ENCODE measurements at regions not wholly inside any gene's neighbourhood (a gene's known extent, or its start where the extent isn't known, plus 50 kb on each side); places are given as distances from the start of the nearest gene placed in this dataset.
"Not testable (repeated sequence)": the region's sequence is repeated elsewhere in the genome, so short reads cannot be mapped to it uniquely, and the experiment has no call there.

DNA sequence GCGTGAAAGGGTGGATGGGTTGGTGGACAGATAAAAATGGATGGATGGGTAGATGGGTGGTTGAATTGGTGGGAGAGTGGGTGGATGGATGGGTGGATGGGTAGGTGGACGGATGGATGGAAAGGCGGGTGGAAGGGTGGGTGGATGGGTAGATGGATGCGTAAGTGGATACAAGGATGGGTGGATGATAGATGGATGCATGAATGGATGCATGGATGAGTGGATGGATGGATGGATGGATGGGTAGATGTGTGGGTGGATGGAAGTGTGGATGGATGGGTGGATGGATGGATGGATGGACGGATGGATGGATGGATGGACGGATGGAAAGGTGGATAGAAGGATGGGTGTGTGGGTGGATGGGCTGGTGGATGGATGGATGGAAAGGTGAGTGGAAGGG, 77.0 kb upstream of the GRK3 start:
- no peak for DNase-seq (ENCODE audit: low spot score)

DNA sequence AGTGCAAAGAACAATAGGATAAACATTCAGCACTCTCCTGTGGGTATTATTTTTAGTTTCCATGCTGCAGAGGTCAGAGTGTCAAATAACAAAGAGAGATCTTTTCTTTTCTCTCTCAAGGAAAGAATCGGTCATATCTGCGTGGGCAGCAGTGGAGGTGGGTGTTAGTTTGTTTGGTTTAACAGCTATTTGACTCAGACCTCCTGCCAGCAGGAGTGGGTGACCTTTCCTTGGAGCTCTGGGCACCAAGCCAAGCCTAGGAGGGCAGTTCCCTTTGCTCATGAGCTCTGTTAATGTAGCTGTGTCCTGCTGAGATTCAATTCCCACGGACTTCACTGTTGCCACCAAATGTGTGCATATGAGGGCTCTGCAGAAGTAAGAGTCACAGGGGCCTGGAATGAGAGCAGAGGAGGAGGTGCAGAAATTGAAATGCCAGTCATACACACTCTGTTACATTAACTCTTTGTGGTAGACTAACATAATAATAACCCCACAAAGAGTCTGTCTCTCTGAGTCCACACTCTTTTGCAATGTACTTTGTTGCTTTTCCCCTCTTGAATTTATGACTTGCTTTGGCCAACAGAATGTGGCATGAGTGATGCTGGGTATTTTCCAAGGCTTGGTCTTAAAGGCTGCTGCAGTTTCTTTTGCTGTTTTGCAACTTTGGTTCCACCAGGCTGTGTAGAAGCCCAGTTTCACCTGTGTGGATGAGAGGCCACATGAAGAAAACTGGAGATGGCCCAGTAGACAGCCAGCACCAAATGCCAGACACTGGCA, 76.0 kb upstream of the GRK3 start:
- DNase-seq (ENCODE audit: low spot score) = peak; percentile 51

DNA sequence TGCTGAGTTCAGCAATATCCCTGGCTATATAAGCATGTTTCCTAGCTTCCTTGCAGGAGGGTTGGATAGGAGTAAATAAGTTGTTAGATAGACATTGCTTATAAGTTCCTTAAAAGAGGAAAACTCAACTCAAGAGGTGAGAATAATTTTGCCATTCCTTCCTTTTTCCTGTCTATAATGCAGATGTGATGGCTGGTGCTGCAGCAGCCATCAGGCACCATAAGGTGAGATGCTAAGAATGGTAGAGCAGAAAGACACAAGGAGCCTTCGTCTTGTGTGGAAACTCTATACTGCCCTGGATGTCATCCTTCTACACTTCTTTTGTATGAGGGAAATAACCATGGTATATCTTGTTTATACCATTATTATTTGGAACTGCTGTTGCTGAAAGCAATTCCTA, 74.5 kb upstream of the GRK3 start:
- DNase-seq (ENCODE audit: low spot score) = no peak

DNA sequence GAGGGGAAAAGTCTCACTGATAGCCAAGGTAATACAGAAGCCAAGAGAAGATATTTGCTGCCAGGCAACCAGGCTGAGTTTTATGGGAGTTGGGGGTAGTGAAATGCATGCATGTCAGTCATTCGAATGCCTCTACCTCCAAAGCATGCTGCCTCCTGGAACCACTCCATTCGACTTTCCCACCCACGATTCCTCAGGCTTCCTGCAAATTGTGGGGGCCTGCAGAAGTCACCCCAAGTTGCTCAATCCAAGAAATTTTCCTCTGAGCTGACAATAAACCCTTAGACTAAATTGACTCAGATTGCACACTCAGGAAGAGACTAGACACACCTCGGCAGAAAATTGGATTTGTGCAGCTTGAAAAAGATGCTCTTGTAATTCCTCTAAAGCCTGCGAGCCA, 73.6 kb upstream of the GRK3 start:
- no peak for DNase-seq (ENCODE audit: low spot score)

DNA sequence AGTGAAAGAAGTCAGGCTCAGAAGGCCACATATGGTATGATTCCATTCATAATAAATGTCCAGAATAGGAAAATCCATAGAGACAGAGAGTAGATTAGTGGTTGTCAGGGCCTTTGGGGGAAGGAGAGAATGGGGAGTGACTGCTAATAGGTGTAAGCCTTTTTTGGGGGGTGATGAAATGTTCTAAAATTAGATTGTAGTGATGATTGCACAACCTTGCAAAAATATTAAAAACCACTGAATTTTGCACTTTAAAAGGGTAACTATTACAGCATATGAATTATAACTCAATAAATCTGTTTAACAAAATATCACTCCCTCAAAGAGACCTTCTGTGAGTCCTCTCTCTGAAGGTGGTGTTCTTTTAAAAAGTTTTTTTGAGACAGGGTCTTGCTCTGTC, 72.3 kb upstream of the GRK3 start:
- no peak for DNase-seq (ENCODE audit: low spot score)

DNA sequence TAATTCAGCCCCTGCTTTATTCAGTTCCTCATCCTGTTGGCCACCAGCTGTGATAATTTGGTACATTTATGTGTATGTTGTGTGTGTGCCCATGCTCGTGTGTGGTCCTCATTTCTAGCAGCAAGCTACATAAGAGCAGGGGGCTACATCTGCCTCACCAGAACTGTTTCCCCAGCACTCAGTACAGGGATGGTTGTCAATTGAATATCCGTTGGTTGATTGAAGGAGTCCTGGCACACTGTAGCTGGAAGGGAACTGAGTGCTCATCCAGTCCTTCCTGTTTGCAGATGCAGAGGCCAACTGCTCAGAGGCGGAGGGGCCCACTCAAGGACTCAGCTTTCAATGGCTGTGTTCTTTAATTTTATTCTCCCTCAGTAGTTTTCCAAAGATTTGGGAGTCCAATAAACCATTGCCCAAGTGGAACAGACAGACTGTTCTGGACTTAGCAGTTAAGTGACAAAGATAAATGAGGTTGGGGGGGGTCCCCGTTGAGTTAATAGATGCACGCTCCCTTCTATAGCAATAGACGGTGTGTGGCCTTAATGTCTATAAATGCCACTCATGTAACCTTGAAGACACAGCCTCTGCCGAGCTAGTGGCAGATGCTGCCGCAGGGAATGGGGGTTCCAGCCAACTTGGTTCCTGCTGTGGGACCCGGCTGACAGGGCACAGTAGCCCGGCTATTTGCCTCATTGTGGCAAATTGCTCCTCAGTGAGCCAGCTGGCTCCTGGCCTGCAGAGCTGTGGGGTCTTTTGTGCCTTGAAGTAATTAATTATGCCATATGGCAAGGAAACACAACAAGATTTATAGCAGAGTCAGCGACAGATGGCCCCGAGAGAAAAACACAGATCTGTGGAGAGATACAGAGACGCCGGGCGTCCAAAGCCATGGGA, 71.4 kb upstream of the GRK3 start:
- DNase-seq (ENCODE audit: low spot score) = peak; percentile 86

DNA sequence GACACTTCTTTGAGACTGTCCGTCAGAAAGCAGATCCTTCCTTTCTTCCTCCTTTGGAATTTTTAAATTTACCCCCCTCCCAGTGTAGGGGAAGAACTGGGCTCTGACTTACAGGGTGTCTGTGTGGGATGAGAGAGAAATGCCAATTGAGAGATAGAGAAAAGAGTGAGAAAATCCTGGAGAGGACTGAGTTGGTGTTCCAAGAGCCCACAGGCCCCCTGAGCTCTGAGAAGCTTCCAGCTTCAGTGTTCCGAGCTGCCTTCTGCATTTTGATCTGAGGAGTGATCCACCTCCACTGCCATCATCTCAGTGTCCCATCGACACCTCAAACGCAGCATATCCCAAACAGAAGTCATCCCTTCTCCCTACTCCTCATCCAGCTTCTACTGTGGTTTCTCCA, 70.7 kb upstream of the GRK3 start:
- DNase-seq (ENCODE audit: low spot score) = peak; percentile 36

DNA sequence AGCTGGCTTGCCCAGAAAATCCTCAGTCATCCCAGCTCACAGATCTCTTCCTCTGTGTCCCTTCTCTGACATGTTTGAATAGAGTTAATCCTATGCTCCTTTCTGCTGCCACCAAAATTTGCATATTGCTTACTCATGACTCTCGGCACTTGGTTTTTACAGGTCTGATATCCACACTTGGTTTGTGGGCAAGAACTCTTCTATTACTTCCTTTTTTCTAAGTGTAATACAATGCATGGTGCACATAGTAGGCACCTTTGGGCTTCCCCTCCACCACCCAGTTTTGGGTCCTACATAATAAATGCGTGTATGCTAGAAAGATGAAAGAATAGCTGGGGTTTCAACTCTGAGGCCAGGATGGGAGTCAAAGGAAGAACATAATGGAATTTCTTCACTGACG, 69.7 kb upstream of the GRK3 start:
- no peak for DNase-seq (ENCODE audit: low spot score)

DNA sequence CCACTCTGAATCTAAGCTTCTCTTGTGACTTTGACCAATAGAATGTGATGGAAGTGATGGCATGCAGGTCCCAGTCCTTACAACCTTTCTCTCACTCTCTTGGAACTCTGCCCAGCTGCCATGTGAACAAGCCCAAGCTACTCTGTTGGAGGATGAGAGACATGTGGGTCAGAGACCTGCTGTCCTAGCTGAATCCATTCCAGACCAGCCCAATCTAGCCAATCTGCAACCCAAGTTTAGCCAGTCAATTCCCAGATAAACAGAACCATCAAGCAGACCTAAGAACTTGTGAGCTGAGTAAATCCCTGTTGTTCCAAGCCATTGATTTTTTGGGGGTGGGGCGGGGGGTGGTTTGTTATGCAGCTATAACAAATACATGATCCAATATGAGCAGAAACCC, 69.2 kb upstream of the GRK3 start:
- DNase-seq (ENCODE audit: low spot score) = no peak

DNA sequence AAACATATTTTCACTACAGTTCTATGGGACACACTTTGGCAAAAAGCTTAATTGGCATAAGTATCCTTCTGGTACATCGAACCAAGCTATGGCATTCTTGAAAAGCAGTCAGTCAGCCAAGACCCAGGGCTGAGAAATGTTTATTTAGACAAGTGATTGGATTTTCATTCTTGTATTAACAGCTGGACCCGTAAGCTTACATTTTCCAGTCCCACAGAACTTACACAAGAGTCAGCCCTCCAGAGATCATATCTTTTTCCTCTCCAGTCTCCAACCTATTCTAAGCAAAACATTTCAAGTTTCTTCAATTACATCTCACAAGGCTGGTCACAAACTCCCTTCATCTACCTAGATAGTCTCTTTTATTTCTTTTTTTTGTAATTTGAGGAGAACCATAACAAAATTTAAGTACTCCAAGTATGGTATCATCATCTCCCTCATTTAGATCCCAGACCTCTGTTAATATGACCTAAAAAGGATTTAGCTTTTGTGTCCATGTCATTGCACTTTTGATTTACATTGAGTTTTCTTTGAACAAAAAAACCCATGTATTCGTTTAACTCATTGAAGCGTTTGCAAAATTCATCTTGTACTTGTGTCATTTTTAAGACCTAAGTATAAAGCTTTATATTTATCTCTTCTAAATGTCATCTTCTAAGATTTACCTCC, 67.9 kb upstream of the GRK3 start:
- DNase-seq (ENCODE audit: low spot score) = no peak

DNA sequence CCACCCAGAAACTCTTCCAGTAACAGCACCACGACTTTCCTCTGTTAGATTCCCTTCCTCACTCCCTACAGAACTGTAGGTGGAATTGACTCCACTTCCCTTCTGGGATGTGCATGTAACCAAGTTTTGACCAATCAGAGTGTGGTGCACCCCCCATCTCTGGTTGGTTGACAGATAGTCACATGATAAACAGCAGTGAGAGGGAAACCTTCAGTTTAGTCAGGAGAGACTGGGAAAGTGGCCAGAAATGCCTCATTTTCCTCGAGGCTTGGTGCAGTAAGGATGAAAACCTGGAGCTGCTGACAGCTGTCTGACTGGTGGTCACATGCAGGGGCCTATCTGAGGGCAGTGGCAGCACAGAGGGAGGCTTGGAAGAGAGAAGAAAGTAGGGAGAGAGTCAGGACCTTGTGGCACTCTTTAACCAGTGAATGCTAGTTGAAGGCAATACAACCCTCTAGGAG, 67.3 kb upstream of the GRK3 start:
- DNase-seq (ENCODE audit: low spot score) = no peak

DNA sequence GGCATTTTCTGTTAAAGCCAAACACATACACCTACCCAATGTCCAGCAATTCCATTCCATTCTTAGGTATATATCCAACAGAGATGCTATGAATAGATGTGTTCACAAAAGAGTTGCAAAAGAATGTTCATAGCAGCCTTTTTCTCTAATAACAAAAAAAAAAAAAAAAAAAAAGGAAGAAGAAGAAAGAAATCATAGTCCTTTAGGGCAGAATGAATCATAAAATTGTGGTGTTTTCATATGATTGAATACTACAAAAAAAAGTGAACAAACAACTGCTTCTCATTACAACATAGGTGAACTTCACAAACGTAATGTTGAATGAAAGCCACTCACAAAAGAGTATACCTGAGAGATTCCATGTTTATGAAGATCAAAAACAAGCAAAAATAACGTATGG, 66.8 kb upstream of the GRK3 start:
- DNase-seq (ENCODE audit: low spot score) = no peak

DNA sequence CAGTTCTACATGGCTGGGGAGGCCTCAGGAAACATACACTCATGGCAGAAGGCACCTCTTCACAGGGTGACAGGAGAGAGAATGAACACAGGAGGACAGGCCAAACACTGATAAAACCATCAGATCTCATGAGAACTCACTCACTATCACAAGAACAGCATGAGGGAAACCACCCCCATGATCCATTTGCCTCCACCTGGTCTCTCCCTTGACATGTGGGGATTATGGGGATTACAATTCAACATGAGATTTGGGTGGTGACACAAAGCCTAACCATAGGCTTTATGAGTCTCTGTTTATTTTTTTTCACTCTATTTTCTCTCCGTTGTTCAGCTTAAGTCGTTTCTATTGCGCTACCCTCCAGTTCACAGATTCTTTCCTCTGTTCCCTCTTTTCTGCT, 63.8 kb upstream of the GRK3 start:
- not testable (repeated sequence) for DNase-seq (ENCODE audit: low spot score)

DNA sequence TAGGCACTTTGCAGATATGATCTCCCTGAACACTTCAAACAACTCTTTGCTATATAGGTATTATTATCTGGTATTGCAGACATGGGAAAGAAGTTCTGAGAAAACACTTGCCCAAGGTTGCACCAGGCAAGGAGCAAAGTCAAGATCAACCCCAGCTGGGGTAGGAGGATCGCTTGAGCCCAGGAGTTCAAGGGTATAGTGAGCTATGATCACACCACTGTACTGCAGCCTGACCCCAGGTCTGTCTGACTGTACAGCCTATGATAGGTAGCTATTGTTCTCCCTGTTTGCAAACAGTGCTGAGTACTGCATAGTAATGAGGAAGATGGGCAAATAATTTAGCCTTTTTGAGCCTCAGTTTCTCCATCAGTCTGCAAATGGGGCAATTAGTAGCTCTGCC, 60.5 kb upstream of the GRK3 start:
- DNase-seq (ENCODE audit: low spot score) = not testable (repeated sequence)

DNA sequence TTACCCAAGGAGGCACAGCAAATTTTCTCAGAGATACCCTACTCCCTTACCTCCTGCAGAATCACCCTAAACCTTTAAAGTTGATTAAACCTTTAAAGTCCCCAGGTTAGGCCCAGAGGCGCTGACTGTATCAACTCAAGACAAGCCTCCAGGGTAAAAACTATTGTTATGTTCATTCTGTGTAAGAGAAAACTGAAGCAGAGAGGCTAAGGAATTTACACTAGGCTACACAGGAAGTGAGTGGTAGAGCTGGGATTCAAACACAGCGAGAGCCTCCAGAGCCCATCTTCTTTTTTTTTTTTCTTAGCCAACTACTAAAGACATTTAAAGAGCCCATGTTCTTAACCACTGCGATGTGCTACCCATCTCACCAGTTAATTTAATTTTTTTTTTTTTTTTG, 56.3 kb upstream of the GRK3 start:
- no peak for DNase-seq (ENCODE audit: low spot score)

DNA sequence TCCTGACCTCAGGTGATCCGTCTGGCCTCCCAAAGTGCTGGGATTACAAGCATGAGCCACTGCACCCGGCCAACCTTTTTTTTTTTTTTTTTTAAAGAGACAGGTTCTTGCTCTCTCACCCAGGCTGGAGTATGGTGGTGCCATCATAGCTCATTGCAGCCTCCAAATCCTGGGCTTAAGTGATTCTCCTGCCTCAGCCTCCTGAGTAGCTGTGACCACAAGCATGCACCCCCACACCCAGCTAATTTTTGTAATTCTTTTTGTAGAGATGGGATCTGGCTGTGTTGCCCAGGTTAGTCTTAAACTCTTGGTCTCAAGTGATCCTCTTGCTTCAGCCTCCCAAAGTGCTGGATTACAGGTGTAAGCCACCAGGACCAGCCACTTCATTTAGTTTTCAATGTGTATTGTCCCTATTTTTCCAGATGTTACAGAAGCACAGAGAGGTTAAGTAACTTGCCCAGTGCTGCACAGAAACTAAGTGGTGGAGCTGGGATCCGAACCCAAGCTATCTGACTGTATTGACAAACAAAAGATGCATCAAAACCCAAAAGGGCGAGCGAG, 55.6 kb upstream of the GRK3 start:
- DNase-seq (ENCODE audit: low spot score) = no peak

DNA sequence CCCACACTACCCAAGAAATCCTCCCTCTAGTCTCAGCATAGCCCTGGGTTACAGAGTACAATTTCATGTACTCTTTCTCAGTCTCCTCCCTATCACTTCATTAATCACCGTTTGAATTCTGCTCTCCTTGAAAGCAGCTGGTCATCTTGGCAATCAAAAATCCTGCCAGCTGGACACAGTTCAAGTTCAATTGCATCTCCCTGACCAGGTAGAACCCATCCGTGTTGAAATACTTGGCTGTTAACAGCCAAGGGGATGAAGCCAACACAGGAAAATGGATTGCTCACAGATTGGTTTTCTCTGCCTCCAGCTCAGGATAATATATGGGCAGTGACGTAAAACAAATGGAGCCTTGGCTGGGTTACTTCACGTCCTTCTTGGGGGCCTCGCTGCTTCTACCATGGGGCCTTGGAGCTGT, 55.1 kb upstream of the GRK3 start:
- DNase-seq (ENCODE audit: low spot score) = no peak

DNA sequence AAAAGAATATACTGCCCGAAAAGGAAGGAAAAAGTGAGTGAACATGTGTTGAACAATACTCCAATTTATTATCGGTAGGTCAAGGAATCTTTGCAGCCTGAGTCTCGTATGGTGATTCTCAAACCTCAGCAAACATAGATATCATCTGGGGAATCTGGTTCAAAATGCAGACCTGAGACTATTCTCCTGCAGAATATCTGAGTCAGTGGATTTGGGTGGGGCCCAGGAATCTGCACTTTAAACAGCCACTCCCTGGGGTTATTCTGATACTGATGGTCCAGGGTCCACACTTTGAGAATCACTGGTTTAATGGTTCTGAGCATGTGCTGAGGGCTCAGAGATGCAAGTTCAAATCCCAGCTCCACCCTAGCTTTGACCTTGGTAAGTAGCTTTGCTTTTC, 53.6 kb upstream of the GRK3 start:
- no peak for DNase-seq (ENCODE audit: low spot score)

DNA sequence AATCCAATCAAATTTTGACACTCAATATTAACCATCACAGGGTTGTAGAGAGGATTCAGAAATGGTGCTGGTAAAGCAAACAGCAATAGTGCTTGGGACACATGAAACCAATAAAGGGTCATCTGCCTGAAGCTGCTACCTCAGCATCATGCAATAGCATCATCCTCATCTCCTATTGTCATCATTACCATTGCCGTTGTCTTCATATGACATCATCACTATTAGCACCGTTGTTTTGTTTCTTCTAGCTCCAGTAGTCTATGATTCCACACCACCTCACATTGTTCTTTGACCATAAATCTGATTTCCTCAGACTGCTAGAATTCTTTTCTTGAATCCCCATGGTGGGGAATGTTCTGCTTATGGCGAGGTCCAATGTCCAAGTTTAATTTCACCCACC, 52.8 kb upstream of the GRK3 start:
- DNase-seq (ENCODE audit: low spot score) = no peak

DNA sequence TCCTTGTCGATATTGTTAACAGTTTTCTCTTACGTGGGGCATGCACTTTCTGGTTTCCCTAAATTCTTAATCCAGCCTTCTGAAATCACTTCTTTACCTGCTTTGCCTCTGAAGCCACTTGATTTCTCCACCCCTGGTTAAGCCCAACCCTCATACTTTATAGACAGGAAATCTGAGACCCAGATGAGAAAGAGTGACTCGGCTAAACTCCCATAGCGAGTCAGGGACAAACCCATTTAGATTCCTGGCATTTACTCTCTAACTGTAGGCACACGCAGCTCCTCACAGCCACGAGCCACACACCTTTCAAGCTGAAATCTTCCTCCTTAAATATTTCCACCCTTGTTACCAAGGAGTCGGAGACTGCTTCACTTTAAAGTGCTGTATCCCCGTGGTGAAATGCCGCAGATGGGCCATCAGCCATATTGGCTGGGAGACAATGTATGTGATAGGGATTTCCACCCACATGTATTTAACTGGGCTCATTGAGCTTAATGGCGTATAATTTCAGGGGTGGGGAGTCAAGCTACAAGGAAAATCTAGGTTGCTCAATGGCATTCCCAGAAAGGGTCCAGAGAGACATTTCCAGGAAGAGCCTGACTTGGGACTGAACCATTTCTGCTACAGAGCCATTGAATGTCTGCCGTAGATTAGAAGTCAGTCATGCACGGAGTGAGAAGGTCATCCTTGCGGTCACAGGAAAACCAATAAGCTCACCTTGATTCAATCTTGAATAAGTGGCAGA, 49.9 kb upstream of the GRK3 start:
- no peak for DNase-seq (ENCODE audit: low spot score)
